ENCODE measurements at regions not wholly inside any gene's neighbourhood (a gene's known extent, or its start where the extent isn't known, plus 50 kb on each side); places are given as distances from the start of the nearest gene placed in this dataset.

GRCh38 chr9:78973907-78974306, 597.9 kb upstream of the TLE4 start:
- H3K27me3 ChIP-seq = no peaks in the 10 kb centered on the region
- no peaks in the 10 kb centered on the region for H3K9me3 ChIP-seq
- DNase-seq (ENCODE audit: low spot score in 2 of 2) = no peak
- no peaks in the 10 kb centered on the region for H3K4me1 ChIP-seq
- no peak for TF ChIP-seq EP300 (IDR thresholded peaks at IDR 0.05)
- TF ChIP-seq CTCF (IDR thresholded peaks at IDR 0.05) = no peak
- TF ChIP-seq POLR2A (IDR thresholded peaks at IDR 0.05) = no peak
- no peaks in the 10 kb centered on the region for H3K36me3 ChIP-seq
- H3K27ac ChIP-seq = no peak overlapping the region
- H3K4me3 ChIP-seq = no peak overlapping the region

GRCh38 chr9:78982849-78983248, 588.9 kb upstream of the TLE4 start:
- no peaks in the 10 kb centered on the region for H3K9me3 ChIP-seq
- no peaks in the 10 kb centered on the region for H3K4me1 ChIP-seq
- TF ChIP-seq CTCF (IDR thresholded peaks at IDR 0.05) = no peak
- no peak for TF ChIP-seq POLR2A (IDR thresholded peaks at IDR 0.05)
- no peak for TF ChIP-seq EP300 (IDR thresholded peaks at IDR 0.05)
- DNase-seq (ENCODE audit: low spot score in 2 of 2) = no peak
- WGBS, 2 donors = 92 to 97% methylated on average over 3 of the region's 3 CpGs
- no peak overlapping the region for H3K27ac ChIP-seq
- H3K27me3 ChIP-seq = no peaks in the 10 kb centered on the region
- no peaks in the 10 kb centered on the region for H3K36me3 ChIP-seq
- no peak overlapping the region for H3K4me3 ChIP-seq

GRCh38 chr9:78985084-78985738, 586.6 kb upstream of the TLE4 start:
- no peaks in the 10 kb centered on the region for H3K36me3 ChIP-seq
- TF ChIP-seq POLR2A (IDR thresholded peaks at IDR 0.05) (no peak), EP300 (IDR thresholded peaks at IDR 0.05) (no peak), CTCF (IDR thresholded peaks at IDR 0.05) (no peak)
- H3K27ac ChIP-seq = no peak overlapping the region
- WGBS, 2 donors = 57 to 66% methylated on average over 2 of the region's 2 CpGs
- no peaks in the 10 kb centered on the region for H3K4me1 ChIP-seq
- no peaks in the 10 kb centered on the region for H3K27me3 ChIP-seq
- no peak overlapping the region for H3K4me3 ChIP-seq
- DNase-seq (ENCODE audit: low spot score in 2 of 2) = no peak
- no peaks in the 10 kb centered on the region for H3K9me3 ChIP-seq

GRCh38 chr9:78986446-78986845, 585.3 kb upstream of the TLE4 start:
- Histone ChIP-seq H3K4me3 (no peak overlapping the region), H3K27ac (no peak overlapping the region), H3K36me3 (no peaks in the 10 kb centered on the region), H3K27me3 (no peaks in the 10 kb centered on the region), H3K4me1 (no peaks in the 10 kb centered on the region), H3K9me3 (no peaks in the 10 kb centered on the region)
- DNase-seq (ENCODE audit: low spot score in 2 of 2) = no peak
- 77 to 78% methylated on average over 2 of the region's 2 CpGs for WGBS, 2 donors
- TF ChIP-seq EP300 (IDR thresholded peaks at IDR 0.05) (no peak), POLR2A (IDR thresholded peaks at IDR 0.05) (no peak), CTCF (IDR thresholded peaks at IDR 0.05) (no peak)

- TF ChIP-seq EP300 (IDR thresholded peaks at IDR 0.05) (no peak), CTCF (IDR thresholded peaks at IDR 0.05) (no peak), POLR2A (IDR thresholded peaks at IDR 0.05) (no peak)
- no peak overlapping the region for H3K27ac ChIP-seq
- no peaks in the 10 kb centered on the region for H3K27me3 ChIP-seq
- H3K4me1 ChIP-seq = no peaks in the 10 kb centered on the region
- DNase-seq (ENCODE audit: low spot score in 2 of 2) = no peak
- no peaks in the 10 kb centered on the region for H3K36me3 ChIP-seq
- H3K4me3 ChIP-seq = no peak overlapping the region
- 90 to 91% methylated on average over 2 of the region's 2 CpGs for WGBS, 2 donors
- no peaks in the 10 kb centered on the region for H3K9me3 ChIP-seq
These were observed 582.6 kb upstream of the TLE4 start for GRCh38 chr9:78989031-78989658.
